Fibroblast of lung (primary cell): ENCODE measurements at regions not wholly inside any gene's neighbourhood (a gene's known extent, or its start where the extent isn't known, plus 50 kb on each side); places are given as distances from the start of the nearest gene placed in this dataset.

ENCODE experiments used
- EZH2 ChIP-seq: IDR thresholded peaks from 2 replicates; pipeline ENCODE4 v1.5.1; 2012; ENCODE audit warnings: low read length, control low read depth, mild to moderate bottlenecking; ENCODE audit errors: missing control alignments
- TF ChIP-seq, protein P1 (sequence below), 2 donors: IDR thresholded peaks in 1 of 2; conservative IDR thresholded peaks in 1 of 2; 1 replicate in 1 of 2; 2 replicates in 1 of 2; pipeline ENCODE4 v1.5.1; 2011 to 2012; ENCODE audit warnings: low read length in 2 of 2, control low read depth in 1 of 2, inconsistent platforms in 1 of 2, low read depth in 1 of 2, mild to moderate bottlenecking in 1 of 2

DNA sequence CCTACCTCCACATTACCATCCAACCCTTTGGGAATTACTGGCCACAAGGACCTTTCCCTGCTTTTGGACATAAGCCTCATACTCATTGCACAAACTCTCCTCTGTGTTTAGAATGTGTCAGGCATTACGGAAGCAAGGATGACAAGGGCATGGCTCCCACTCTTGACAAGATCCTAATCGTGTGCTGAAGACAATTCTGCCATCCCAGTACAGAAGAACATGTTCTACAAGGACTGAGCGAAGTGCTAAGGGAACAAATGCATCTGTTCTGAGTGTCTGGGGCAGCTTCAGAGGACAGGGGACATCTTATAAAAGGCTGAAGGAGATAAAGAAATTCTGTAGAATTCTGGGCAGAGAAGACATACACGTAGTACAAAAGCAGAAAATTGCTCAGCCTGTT, 378.5 kb upstream of the CAMK1G start:
- TF ChIP-seq, protein P1, sequence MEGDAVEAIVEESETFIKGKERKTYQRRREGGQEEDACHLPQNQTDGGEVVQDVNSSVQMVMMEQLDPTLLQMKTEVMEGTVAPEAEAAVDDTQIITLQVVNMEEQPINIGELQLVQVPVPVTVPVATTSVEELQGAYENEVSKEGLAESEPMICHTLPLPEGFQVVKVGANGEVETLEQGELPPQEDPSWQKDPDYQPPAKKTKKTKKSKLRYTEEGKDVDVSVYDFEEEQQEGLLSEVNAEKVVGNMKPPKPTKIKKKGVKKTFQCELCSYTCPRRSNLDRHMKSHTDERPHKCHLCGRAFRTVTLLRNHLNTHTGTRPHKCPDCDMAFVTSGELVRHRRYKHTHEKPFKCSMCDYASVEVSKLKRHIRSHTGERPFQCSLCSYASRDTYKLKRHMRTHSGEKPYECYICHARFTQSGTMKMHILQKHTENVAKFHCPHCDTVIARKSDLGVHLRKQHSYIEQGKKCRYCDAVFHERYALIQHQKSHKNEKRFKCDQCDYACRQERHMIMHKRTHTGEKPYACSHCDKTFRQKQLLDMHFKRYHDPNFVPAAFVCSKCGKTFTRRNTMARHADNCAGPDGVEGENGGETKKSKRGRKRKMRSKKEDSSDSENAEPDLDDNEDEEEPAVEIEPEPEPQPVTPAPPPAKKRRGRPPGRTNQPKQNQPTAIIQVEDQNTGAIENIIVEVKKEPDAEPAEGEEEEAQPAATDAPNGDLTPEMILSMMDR (conservative IDR thresholded peaks at IDR 0.05 in 1 of 2, IDR thresholded peaks at IDR 0.05 in 1 of 2; ENCODE audit: low read depth in 1 of 2, low read length in 2 of 2) = no peak
- no peak for TF ChIP-seq EZH2
